CD4-positive, CD25-positive, alpha-beta regulatory T cell (primary cell): ENCODE measurements at regions not wholly inside any gene's neighbourhood (a gene's known extent, or its start where the extent isn't known, plus 50 kb on each side); places are given as distances from the start of the nearest gene placed in this dataset.
"Not testable (repeated sequence)": the region's sequence is repeated elsewhere in the genome, so short reads cannot be mapped to it uniquely, and the experiment has no call there.

Source experiments
- ATAC-seq, 2 donors: fragments of 150-1000 bp; cut with Tn5 transposase; one replicate each; pipeline ENCODE4 v1.10.0; 2021; ENCODE audit warnings: low read depth in 2 of 2, moderate number of reproducible peaks in 2 of 2, moderate library complexity in 1 of 2
- DNase-seq, 3 donors: peaks; one replicate each; pipeline versions ENCODE4 v3.0.0 to v3.0.0-alpha.2; 2012 to 2022; ENCODE audit warnings: mixed read lengths in 1 of 3
- H3K27ac ChIP-seq: one replicate; pipeline ENCODE4 v1.7.0; 2013; ENCODE audit warnings: mild to moderate bottlenecking, low read length; ENCODE audit not compliant: insufficient read depth, poor library complexity, severe bottlenecking
- H3K27me3 ChIP-seq: one replicate; pipeline ENCODE4 v1.7.0; 2013; ENCODE audit warnings: low read length; ENCODE audit not compliant: control insufficient read depth, insufficient read depth
- H3K36me3 ChIP-seq: one replicate; pipeline ENCODE4 v1.7.0; 2013; ENCODE audit warnings: mild to moderate bottlenecking, low read length, moderate library complexity; ENCODE audit not compliant: control insufficient read depth, insufficient read depth
- H3K4me1 ChIP-seq: 2 replicates; pipeline ENCODE4 v1.7.0; 2013; ENCODE audit warnings: mild to moderate bottlenecking, low read length; ENCODE audit not compliant: insufficient read depth, control insufficient read depth, poor library complexity, severe bottlenecking
- H3K4me3 ChIP-seq: one replicate; pipeline ENCODE4 v1.7.0; 2013; ENCODE audit warnings: low read depth, mild to moderate bottlenecking, low read length, moderate library complexity
- H3K9me3 ChIP-seq, 2 experiments: 1 replicate in 1 of 2; 2 replicates in 1 of 2; pipeline ENCODE4 v1.7.0; 2013; ENCODE audit warnings: low read length in 2 of 2, mild to moderate bottlenecking in 1 of 2, moderate library complexity in 1 of 2; ENCODE audit not compliant: control insufficient read depth in 2 of 2
- H3K27ac Mint-ChIP-seq, 3 donors: one replicate each; pipeline ENCODE4 v1.8.0; 2020 to 2022; ENCODE audit warnings: mild to moderate bottlenecking in 3 of 3, mixed read lengths in 3 of 3, moderate library complexity in 2 of 3
- H3K27me3 Mint-ChIP-seq: one replicate; pipeline ENCODE4 v1.8.0; 2022; ENCODE audit warnings: mild to moderate bottlenecking, mixed read lengths
- H3K36me3 Mint-ChIP-seq: one replicate; pipeline ENCODE4 v1.8.0; 2020; ENCODE audit warnings: mixed read lengths
- H3K4me1 Mint-ChIP-seq, 4 donors: one replicate each; pipeline ENCODE4 v1.8.0; 2020 to 2022; ENCODE audit warnings: mixed read lengths in 4 of 4, mild to moderate bottlenecking in 1 of 4
- H3K4me3 Mint-ChIP-seq, 4 donors: one replicate each; pipeline ENCODE4 v1.8.0; 2020 to 2022; ENCODE audit warnings: mild to moderate bottlenecking in 4 of 4, mixed read lengths in 4 of 4, moderate library complexity in 3 of 4
- H3K9me3 Mint-ChIP-seq, 7 donors: one replicate each; pipeline ENCODE4 v1.8.0; 2020 to 2022; ENCODE audit warnings: mixed read lengths in 7 of 7, mild to moderate bottlenecking in 3 of 7, moderate library complexity in 2 of 7

DNA sequence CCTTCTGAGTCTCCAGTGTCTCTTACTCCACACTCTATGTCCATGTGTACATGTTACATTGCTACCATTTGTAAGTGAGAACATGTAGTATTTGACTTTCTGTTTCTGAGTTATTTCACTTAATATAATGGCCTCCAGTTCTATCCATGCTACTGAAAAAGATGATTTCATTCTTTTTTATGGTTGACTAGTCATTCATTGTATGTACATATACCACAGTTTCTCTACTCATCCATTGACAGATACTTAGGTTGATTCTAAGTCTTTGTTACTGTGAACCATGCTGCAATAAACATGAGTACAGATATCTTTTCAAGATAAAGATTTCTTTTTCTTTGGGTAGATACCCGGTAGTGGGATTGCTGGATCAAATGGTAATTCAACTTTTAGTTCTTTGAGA lies 107.1 kb upstream of the CHD1 start:
- Histone ChIP-seq H3K4me1 (peaks cover 43% of the 10 kb centered on the region), H3K27me3 (no peaks in the 10 kb centered on the region), H3K9me3 (peaks cover 8 to 11% of the 10 kb centered on the region in 2 experiments), H3K36me3 (no peaks in the 10 kb centered on the region), H3K4me3 (peak overlapping the region; percentile 24), H3K27ac (no peak overlapping the region)
- Mint-ChIP-seq H3K27ac (peak overlapping the region in 1 of 3 donors; percentile 81), H3K9me3 (peaks cover 2 to 31% (median 11%) of the 10 kb centered on the region in 7 donors), H3K4me1 (peaks cover 36 to 79% (median 66%) of the 10 kb centered on the region in 4 donors), H3K27me3 (no peaks in the 10 kb centered on the region), H3K4me3 (peak overlapping the region in 2 of 4 donors; percentile 7 to 79), H3K36me3 (peaks cover 12% of the 10 kb centered on the region)
- DNase-seq = no peak
- no peak for ATAC-seq

DNA sequence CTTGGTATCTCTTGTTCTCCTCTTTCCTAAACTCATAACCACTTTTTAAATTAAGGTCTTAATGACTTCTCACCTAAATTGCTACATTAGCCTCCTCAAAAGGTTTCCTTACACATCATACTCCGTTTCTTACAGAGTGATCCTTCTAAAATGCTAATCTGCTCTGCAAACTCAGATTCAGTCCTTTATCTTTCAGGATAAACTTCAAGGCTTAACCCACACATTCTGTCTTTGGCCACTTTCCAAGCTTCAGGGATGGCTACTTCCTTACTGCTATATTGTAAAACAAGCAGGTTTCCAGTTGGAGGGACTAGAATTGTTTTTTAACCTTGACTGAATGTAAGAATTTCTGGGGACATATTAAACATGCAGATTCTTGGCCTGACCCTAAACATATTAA lies 105.5 kb upstream of the CHD1 start:
- ATAC-seq (no peak), DNase-seq (no peak)
- H3K27me3 ChIP-seq = no peaks in the 10 kb centered on the region
- Mint-ChIP-seq H3K27ac (peak overlapping the region; percentile 67 to 94 (median 85)), H3K4me1 (peaks cover 38 to 81% (median 66%) of the 10 kb centered on the region in 4 donors), H3K36me3 (peaks cover 5% of the 10 kb centered on the region), H3K4me3 (peak overlapping the region; percentile 30 to 62 (median 51)), H3K27me3 (no peaks in the 10 kb centered on the region), H3K9me3 (peaks cover 2 to 15% (median 10%) of the 10 kb centered on the region in 7 donors)
- peaks cover 1 to 2% of the 10 kb centered on the region in 2 experiments for H3K9me3 ChIP-seq
- H3K36me3 ChIP-seq = no peaks in the 10 kb centered on the region
- no peak overlapping the region for H3K27ac ChIP-seq
- H3K4me1 ChIP-seq = peaks cover 43% of the 10 kb centered on the region
- H3K4me3 ChIP-seq = peak overlapping the region; percentile 4

DNA sequence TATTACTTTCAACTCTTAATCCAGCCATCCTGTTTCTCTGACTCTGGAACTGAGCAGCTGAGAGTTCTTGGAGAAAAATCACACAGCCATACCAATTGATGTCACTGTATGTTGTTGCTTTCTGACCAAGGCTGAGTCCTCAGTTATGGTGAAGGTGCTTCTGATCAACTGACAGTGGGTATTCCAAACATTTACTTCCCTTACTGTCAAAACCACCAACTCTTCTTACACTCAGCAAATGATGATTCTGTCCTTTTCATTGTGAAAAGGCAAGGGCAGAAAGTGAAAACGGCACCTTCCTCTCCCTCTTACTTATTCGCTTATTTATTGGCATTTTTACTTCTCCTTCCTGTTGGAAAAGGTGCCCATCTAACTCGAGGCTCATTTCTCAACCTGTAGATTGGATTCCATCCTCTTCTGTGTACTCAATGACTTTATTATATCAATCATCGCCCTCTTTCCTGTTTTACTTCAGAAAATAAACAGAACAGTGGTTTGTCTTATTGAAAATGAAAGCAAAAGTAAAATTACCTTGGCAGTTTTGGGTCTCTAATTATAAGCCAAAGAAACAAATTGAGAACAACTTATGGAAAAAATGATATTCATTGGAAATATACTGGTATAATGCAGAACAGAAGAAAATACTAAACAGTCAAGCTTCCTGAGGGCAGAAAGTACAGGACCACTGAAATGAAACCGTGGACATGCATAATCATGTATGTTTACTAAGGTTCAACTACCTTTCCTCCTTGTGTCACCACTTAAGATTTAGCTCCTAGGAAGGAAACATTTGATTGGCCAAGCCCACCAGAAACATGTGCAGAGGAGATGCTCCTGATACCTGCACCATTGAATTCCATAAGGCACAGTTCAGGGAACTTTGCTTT lies 104.5 kb upstream of the CHD1 start:
- Mint-ChIP-seq H3K9me3 (peaks cover 0 to 5% (median 1%) of the 10 kb centered on the region in 7 donors), H3K27me3 (no peaks in the 10 kb centered on the region), H3K4me1 (peaks cover 34 to 82% (median 59%) of the 10 kb centered on the region in 4 donors), H3K36me3 (no peaks in the 10 kb centered on the region), H3K27ac (peak overlapping the region; percentile 91 to 99 (median 94)), H3K4me3 (peak overlapping the region; percentile 62 to 85 (median 76))
- ATAC-seq (peak; percentile 46 to 56), DNase-seq (peak in 2 of 3 donors; percentile 44 to 71)
- no peaks in the 10 kb centered on the region for H3K27me3 ChIP-seq
- H3K4me3 ChIP-seq = peak overlapping the region; percentile 88
- H3K27ac ChIP-seq = peak overlapping the region; percentile 77
- no peaks in the 10 kb centered on the region for H3K9me3 ChIP-seq
- peaks cover 37% of the 10 kb centered on the region for H3K4me1 ChIP-seq
- no peaks in the 10 kb centered on the region for H3K36me3 ChIP-seq

DNA sequence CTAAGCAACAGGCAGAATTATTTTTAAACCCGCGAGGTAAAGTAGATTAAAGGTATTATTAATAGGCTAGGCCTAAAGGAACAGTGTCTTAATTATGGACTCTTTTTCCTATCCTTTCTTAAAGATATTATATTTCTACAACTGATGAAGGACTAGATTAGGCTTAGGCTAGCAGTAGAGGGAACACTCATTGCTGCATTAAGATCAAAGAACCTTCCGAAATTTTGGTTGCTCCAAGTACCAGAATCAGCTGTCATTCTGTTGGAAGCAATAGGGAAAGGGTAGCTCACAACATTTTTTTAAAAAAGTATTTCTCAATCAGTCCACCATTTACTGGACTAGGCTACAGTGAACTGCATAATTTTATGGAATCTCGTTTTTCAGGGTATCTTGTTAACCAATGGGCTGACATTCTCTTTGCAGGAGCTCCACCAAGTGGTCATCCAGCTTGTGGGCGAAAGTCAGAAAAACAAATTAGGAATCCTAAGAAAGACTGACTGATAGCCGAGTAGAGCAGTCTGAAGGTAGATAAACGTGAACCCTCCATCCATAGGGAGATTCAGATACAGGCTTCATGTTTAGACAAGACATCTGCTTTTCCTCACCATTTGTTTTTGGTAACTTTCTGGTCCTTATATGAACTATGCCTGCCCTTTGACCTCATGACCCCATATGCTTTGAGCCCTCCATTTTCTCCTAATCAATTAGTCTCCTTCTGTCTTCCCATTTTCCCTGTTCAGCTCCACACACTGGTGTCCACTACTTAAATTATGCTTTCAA lies 103.6 kb upstream of the CHD1 start:
- peaks cover 34% of the 10 kb centered on the region for H3K4me1 ChIP-seq
- H3K27me3 Mint-ChIP-seq = no peaks in the 10 kb centered on the region

DNA sequence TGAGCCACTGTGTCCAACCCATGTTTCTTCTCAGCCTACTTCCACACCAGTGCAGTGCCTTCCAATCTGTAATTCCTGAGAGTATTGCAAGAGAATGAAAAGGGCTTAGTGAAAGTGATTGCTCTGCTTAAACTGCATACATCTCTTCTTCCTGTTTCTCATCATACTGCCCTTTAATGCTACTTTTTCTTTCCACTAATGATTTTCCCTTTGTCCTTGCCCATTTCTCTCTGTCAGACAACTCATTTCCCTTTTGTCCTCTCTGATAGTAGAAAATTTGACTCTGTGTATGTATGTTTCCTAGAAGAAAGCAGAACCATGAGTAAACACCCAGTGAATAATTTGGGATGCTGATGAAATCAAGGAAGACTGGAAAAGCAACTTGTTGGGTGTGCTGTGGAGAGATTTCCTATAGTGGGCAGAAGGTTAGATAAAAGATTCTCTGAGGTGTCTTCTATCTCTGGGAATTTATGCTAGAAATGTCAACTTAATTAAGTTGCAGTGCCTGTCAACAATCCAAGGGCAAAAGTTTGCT lies 102.2 kb upstream of the CHD1 start:
- peaks cover 0 to 2% (median 0%) of the 10 kb centered on the region in 7 donors for H3K9me3 Mint-ChIP-seq
- peaks cover 32% of the 10 kb centered on the region for H3K4me1 ChIP-seq
- H3K36me3 Mint-ChIP-seq = no peaks in the 10 kb centered on the region
- H3K27me3 Mint-ChIP-seq = peaks cover 4% of the 10 kb centered on the region
- H3K27ac ChIP-seq = no peak overlapping the region
- no peaks in the 10 kb centered on the region for H3K36me3 ChIP-seq
- peaks cover 36 to 79% (median 53%) of the 10 kb centered on the region in 4 donors for H3K4me1 Mint-ChIP-seq
- no peak overlapping the region for H3K4me3 ChIP-seq
- no peak for DNase-seq
- ATAC-seq = no peak
- H3K27ac Mint-ChIP-seq = peak overlapping the region; percentile 30 to 72 (median 72)
- H3K27me3 ChIP-seq = no peaks in the 10 kb centered on the region
- H3K9me3 ChIP-seq = no peaks in the 10 kb centered on the region
- peak overlapping the region in 1 of 4 donors; percentile 10 for H3K4me3 Mint-ChIP-seq

More for the DNA sequence above, 103.6 kb upstream of the CHD1 start:
- Mint-ChIP-seq H3K27ac (peak overlapping the region; percentile 91 to 99 (median 94)), H3K4me3 (peak overlapping the region; percentile 62 to 85 (median 76)), H3K4me1 (peaks cover 32 to 80% (median 58%) of the 10 kb centered on the region in 4 donors), H3K36me3 (no peaks in the 10 kb centered on the region), H3K9me3 (peaks cover 0 to 5% (median 0%) of the 10 kb centered on the region in 7 donors)
- Histone ChIP-seq H3K27ac (peak overlapping the region; percentile 77), H3K4me3 (peak overlapping the region; percentile 88), H3K9me3 (no peaks in the 10 kb centered on the region), H3K27me3 (no peaks in the 10 kb centered on the region), H3K36me3 (no peaks in the 10 kb centered on the region)
- DNase-seq (peak in 1 of 3 donors; percentile 44), ATAC-seq (no peak)

DNA sequence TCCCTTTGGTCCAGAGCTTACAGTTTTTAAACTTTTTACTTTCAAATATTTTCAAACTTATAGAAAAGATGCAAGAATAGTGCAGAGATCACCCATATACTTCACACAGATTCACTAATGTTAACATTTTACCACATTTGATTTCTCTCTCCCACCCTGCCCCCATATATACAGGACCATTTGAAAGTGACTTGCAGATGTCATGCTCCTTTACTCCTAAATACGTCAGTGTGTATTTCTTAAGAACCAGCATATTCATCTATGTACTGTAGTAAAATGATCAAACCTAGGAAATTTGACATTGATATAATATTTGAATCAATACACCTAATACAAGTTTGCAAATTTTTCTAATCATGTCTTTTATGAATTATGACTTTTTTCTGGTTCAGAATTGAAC lies 100.4 kb upstream of the CHD1 start:
- no peak overlapping the region for H3K4me3 Mint-ChIP-seq
- ATAC-seq = no peak
- H3K4me1 ChIP-seq = peaks cover 28% of the 10 kb centered on the region

DNA sequence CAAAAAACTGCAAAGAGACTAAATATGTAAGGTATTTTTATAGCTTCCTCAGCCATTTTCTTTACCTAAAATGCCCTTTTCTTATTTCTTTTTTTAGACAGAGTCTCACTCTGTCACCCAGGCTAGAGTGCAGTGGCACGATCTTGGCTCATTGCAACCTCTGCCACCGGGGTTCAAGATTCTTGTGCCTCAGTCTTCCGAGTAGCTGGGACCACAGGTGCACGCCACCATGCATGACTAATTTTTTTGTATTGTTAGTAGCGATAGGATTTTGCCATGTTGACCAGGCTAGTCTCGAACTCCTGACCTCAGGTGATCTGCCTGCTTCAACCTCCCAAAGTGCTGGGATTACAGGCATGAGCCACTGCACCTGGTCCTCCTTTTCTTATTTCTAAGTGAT lies 99.4 kb upstream of the CHD1 start:
- not testable (repeated sequence) for ATAC-seq, H3K4me3 ChIP-seq, H3K27me3 ChIP-seq, H3K36me3 ChIP-seq, H3K9me3 ChIP-seq, H3K27me3 Mint-ChIP-seq, H3K36me3 Mint-ChIP-seq, DNase-seq, H3K27ac ChIP-seq, H3K9me3 Mint-ChIP-seq
- H3K4me1 Mint-ChIP-seq = peaks cover 25 to 59% (median 38%) of the 10 kb centered on the region in 4 donors
- H3K27ac Mint-ChIP-seq = peak overlapping the region in 2 of 3 donors; percentile 24 to 32
- H3K4me3 Mint-ChIP-seq = peak overlapping the region in 1 of 4 donors; percentile 22
- H3K4me1 ChIP-seq = peaks cover 21% of the 10 kb centered on the region

More for the DNA sequence above, 100.4 kb upstream of the CHD1 start:
- DNase-seq = no peak
- no peak overlapping the region for H3K4me3 ChIP-seq
- no peaks in the 10 kb centered on the region for H3K36me3 Mint-ChIP-seq
- no peaks in the 10 kb centered on the region for H3K9me3 ChIP-seq
- H3K27me3 ChIP-seq = no peaks in the 10 kb centered on the region
- H3K4me1 Mint-ChIP-seq = peaks cover 32 to 69% (median 46%) of the 10 kb centered on the region in 4 donors
- no peaks in the 10 kb centered on the region for H3K36me3 ChIP-seq
- no peak overlapping the region for H3K27ac ChIP-seq
- H3K27me3 Mint-ChIP-seq = peaks cover 4% of the 10 kb centered on the region
- H3K9me3 Mint-ChIP-seq = no peaks in the 10 kb centered on the region
- H3K27ac Mint-ChIP-seq = no peak overlapping the region
